ENCODE measurements at regions not wholly inside any gene's neighbourhood (a gene's known extent, or its start where the extent isn't known, plus 50 kb on each side); places are given as distances from the start of the nearest gene placed in this dataset.

GRCh38 chr5:89855417-89855816 lies 554.1 kb downstream of the CETN3 start:
- no peak for DNase-seq (ENCODE audit: low read depth, low spot score)
- no peak overlapping the region for H3K4me3 ChIP-seq (ENCODE audit: insufficient read length, low read depth)
- H3K9ac ChIP-seq (ENCODE audit: insufficient read length, low read depth) = no peak overlapping the region
- H3K36me3 ChIP-seq (ENCODE audit: insufficient read depth, insufficient read length, low read length) = no peaks in the 10 kb centered on the region
- no peaks in the 10 kb centered on the region for H3K27me3 ChIP-seq (ENCODE audit: insufficient read depth, insufficient read length)
- no peaks in the 10 kb centered on the region for H3K9me3 ChIP-seq (ENCODE audit: insufficient read depth, low read length)
- no peaks in the 10 kb centered on the region for H3K4me1 ChIP-seq (ENCODE audit: insufficient read depth, insufficient read length)
- TF ChIP-seq YY1 (IDR thresholded peaks at IDR 0.05; ENCODE audit: insufficient read depth, insufficient read length) = no peak
- no peak for TF ChIP-seq ZNF274 (IDR thresholded peaks at IDR 0.05; ENCODE audit: low read depth, low read length)
- TF ChIP-seq SUZ12 (IDR thresholded peaks at IDR 0.05; ENCODE audit: extremely low read depth, insufficient read depth, insufficient read length) = no peak

DNA sequence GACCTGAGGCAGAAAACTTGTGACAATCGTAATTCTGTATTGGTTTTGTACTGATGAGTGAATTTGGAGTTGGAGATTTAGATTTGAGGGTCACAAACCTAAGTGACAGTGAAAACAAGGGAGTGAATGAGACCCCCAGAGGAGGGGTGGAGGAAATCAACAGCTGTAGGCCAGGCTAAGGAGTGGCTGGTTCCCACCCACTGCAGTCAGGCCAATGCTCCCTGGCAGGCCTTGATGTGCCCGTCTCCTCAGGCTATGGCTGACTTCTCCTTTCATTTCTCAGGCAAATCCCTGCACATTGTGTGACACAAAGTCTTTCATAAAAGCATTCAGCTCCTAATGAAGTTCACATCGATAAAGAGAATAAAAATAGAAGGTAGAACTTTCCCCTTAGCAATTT lies 557.6 kb downstream of the CETN3 start:
- H3K36me3 ChIP-seq (ENCODE audit: insufficient read depth, insufficient read length, low read length) = no peaks in the 10 kb centered on the region
- no peak overlapping the region for H3K9ac ChIP-seq (ENCODE audit: insufficient read length, low read depth)
- no peaks in the 10 kb centered on the region for H3K9me3 ChIP-seq (ENCODE audit: insufficient read depth, low read length)
- no peak overlapping the region for H3K4me3 ChIP-seq (ENCODE audit: insufficient read length, low read depth)
- H3K4me1 ChIP-seq (ENCODE audit: insufficient read depth, insufficient read length) = no peaks in the 10 kb centered on the region
- no peak for DNase-seq (ENCODE audit: low read depth, low spot score)
- H3K27me3 ChIP-seq (ENCODE audit: insufficient read depth, insufficient read length) = no peaks in the 10 kb centered on the region
- no peak for TF ChIP-seq YY1 (IDR thresholded peaks at IDR 0.05; ENCODE audit: insufficient read depth, insufficient read length)

DNA sequence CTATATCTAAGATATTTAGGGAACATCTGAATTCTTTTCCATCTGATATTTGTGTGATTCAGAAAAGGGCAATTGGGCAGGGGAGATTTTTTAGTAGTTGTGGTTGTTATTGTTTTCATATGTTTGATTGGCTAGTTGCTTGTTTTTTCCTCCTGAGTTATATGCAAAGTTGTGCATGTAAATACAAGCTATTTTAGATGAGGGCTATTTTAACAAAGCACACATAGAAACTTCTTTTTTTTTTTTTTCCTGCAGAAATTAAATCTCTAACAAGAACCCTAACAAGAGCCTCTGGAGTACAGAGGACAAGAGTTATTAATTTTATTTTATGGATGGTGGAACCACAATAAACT lies 559.1 kb downstream of the CETN3 start:
- no peak for DNase-seq (ENCODE audit: low read depth, low spot score)
- Histone ChIP-seq H3K27me3 (ENCODE audit: insufficient read depth, insufficient read length) (no peaks in the 10 kb centered on the region), H3K9ac (ENCODE audit: insufficient read length, low read depth) (no peak overlapping the region), H3K4me3 (ENCODE audit: insufficient read length, low read depth) (no peak overlapping the region), H3K36me3 (ENCODE audit: insufficient read depth, insufficient read length, low read length) (no peaks in the 10 kb centered on the region), H3K9me3 (ENCODE audit: insufficient read depth, low read length) (no peaks in the 10 kb centered on the region), H3K4me1 (ENCODE audit: insufficient read depth, insufficient read length) (no peaks in the 10 kb centered on the region)
- TF ChIP-seq YY1 (IDR thresholded peaks at IDR 0.05; ENCODE audit: insufficient read depth, insufficient read length) = no peak
- TF ChIP-seq SUZ12 (IDR thresholded peaks at IDR 0.05; ENCODE audit: extremely low read depth, insufficient read depth, insufficient read length) = no peak
- no peak for TF ChIP-seq ZNF274 (IDR thresholded peaks at IDR 0.05; ENCODE audit: low read depth, low read length)

DNA sequence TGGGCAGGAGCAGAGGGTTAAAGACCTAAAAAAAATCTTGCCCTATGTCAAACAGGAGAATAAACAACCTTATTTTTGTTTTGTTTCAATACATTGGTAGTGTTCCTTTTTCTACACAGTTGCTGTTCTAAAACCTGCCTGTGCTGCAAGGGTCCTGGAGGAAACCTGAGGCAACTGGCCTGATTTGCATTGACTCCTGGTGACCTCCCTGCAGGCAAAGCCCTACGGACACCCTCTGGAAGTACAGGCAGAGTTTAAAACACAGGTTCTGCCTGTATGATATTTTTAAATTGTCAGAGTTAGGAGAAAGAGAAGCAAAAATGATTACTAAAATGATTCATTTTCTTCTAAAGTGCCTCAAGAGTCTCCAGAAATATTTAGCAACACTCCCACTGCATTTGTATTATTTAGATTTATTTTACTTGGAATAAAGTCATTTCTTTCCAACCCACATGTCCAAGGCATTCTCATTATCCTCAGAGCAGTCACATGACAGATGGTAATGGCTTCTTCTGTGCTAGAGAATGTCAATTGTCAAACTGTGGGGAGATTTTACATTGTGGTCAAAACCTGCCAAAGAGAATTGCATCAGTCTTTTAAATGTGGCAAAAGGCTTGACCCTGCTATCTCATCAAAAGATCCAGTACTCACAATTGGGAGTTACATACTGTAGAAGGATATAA lies 559.6 kb downstream of the CETN3 start:
- H3K27me3 ChIP-seq (ENCODE audit: insufficient read depth, insufficient read length) = no peaks in the 10 kb centered on the region
- H3K9ac ChIP-seq (ENCODE audit: insufficient read length, low read depth) = no peak overlapping the region
- TF ChIP-seq SUZ12 (IDR thresholded peaks at IDR 0.05; ENCODE audit: extremely low read depth, insufficient read depth, insufficient read length) (no peak), YY1 (IDR thresholded peaks at IDR 0.05; ENCODE audit: insufficient read depth, insufficient read length) (no peak), ZNF274 (IDR thresholded peaks at IDR 0.05; ENCODE audit: low read depth, low read length) (no peak)
- no peak overlapping the region for H3K4me3 ChIP-seq (ENCODE audit: insufficient read length, low read depth)
- H3K9me3 ChIP-seq (ENCODE audit: insufficient read depth, low read length) = no peaks in the 10 kb centered on the region
- no peak for DNase-seq (ENCODE audit: low read depth, low spot score)
- H3K4me1 ChIP-seq (ENCODE audit: insufficient read depth, insufficient read length) = no peaks in the 10 kb centered on the region
- no peaks in the 10 kb centered on the region for H3K36me3 ChIP-seq (ENCODE audit: insufficient read depth, insufficient read length, low read length)

GRCh38 chr5:89847743-89848142 lies 561.8 kb downstream of the CETN3 start:
- Histone ChIP-seq H3K9me3 (ENCODE audit: insufficient read depth, low read length) (no peaks in the 10 kb centered on the region), H3K9ac (ENCODE audit: insufficient read length, low read depth) (no peak overlapping the region), H3K4me3 (ENCODE audit: insufficient read length, low read depth) (no peak overlapping the region), H3K36me3 (ENCODE audit: insufficient read depth, insufficient read length, low read length) (no peaks in the 10 kb centered on the region), H3K4me1 (ENCODE audit: insufficient read depth, insufficient read length) (no peaks in the 10 kb centered on the region), H3K27me3 (ENCODE audit: insufficient read depth, insufficient read length) (no peaks in the 10 kb centered on the region)
- DNase-seq (ENCODE audit: low read depth, low spot score) = no peak
- TF ChIP-seq YY1 (IDR thresholded peaks at IDR 0.05; ENCODE audit: insufficient read depth, insufficient read length) (no peak), ZNF274 (IDR thresholded peaks at IDR 0.05; ENCODE audit: low read depth, low read length) (no peak), SUZ12 (IDR thresholded peaks at IDR 0.05; ENCODE audit: extremely low read depth, insufficient read depth, insufficient read length) (no peak)

GRCh38 chr5:89844548-89844947 lies 565.0 kb downstream of the CETN3 start:
- no peaks in the 10 kb centered on the region for H3K27me3 ChIP-seq (ENCODE audit: insufficient read depth, insufficient read length)
- TF ChIP-seq ZNF274 (IDR thresholded peaks at IDR 0.05; ENCODE audit: low read depth, low read length) = no peak
- no peak for TF ChIP-seq SUZ12 (IDR thresholded peaks at IDR 0.05; ENCODE audit: extremely low read depth, insufficient read depth, insufficient read length)
- TF ChIP-seq YY1 (IDR thresholded peaks at IDR 0.05; ENCODE audit: insufficient read depth, insufficient read length) = no peak
- DNase-seq (ENCODE audit: low read depth, low spot score) = no peak
- no peak overlapping the region for H3K4me3 ChIP-seq (ENCODE audit: insufficient read length, low read depth)
- H3K4me1 ChIP-seq (ENCODE audit: insufficient read depth, insufficient read length) = no peaks in the 10 kb centered on the region
- H3K9ac ChIP-seq (ENCODE audit: insufficient read length, low read depth) = no peak overlapping the region
- no peaks in the 10 kb centered on the region for H3K9me3 ChIP-seq (ENCODE audit: insufficient read depth, low read length)
- H3K36me3 ChIP-seq (ENCODE audit: insufficient read depth, insufficient read length, low read length) = no peaks in the 10 kb centered on the region

DNA sequence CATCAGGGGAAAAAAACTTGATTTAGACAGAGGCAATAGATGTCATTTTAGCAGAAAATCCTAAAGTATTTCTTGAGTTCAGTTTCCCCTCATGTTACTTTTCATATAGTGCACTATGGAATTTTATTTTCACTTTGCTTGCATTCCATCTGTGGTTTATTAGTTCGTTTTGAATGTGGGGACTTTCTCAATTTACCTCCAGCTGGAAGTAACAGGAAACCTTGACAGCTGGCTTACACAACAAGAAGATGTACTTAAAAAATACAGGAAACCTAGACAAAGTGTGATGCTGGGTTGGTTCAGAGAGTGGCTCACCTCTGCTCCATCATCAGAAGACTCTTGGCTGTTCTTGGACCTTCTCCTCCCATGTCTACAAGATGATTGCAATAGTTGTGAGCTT lies 567.0 kb downstream of the CETN3 start:
- no peak for TF ChIP-seq ZNF274 (IDR thresholded peaks at IDR 0.05; ENCODE audit: low read depth, low read length)
- H3K4me3 ChIP-seq (ENCODE audit: insufficient read length, low read depth) = no peak overlapping the region
- DNase-seq (ENCODE audit: low read depth, low spot score) = no peak
- H3K27me3 ChIP-seq (ENCODE audit: insufficient read depth, insufficient read length) = no peaks in the 10 kb centered on the region
- no peak overlapping the region for H3K9ac ChIP-seq (ENCODE audit: insufficient read length, low read depth)
- no peaks in the 10 kb centered on the region for H3K9me3 ChIP-seq (ENCODE audit: insufficient read depth, low read length)
- no peaks in the 10 kb centered on the region for H3K36me3 ChIP-seq (ENCODE audit: insufficient read depth, insufficient read length, low read length)
- H3K4me1 ChIP-seq (ENCODE audit: insufficient read depth, insufficient read length) = no peaks in the 10 kb centered on the region

GRCh38 chr5:89840906-89841305 lies 568.6 kb downstream of the CETN3 start:
- no peaks in the 10 kb centered on the region for H3K36me3 ChIP-seq (ENCODE audit: insufficient read depth, insufficient read length, low read length)
- TF ChIP-seq SUZ12 (IDR thresholded peaks at IDR 0.05; ENCODE audit: extremely low read depth, insufficient read depth, insufficient read length) = no peak
- no peak for TF ChIP-seq ZNF274 (IDR thresholded peaks at IDR 0.05; ENCODE audit: low read depth, low read length)
- no peak for TF ChIP-seq YY1 (IDR thresholded peaks at IDR 0.05; ENCODE audit: insufficient read depth, insufficient read length)
- H3K4me3 ChIP-seq (ENCODE audit: insufficient read length, low read depth) = no peak overlapping the region
- no peaks in the 10 kb centered on the region for H3K9me3 ChIP-seq (ENCODE audit: insufficient read depth, low read length)
- no peaks in the 10 kb centered on the region for H3K27me3 ChIP-seq (ENCODE audit: insufficient read depth, insufficient read length)
- H3K9ac ChIP-seq (ENCODE audit: insufficient read length, low read depth) = no peak overlapping the region
- H3K4me1 ChIP-seq (ENCODE audit: insufficient read depth, insufficient read length) = no peaks in the 10 kb centered on the region
- no peak for DNase-seq (ENCODE audit: low read depth, low spot score)

Data from NT2/D1 (cell line).